GM12878 (cell line): ENCODE measurements at regions not wholly inside any gene's neighbourhood (a gene's known extent, or its start where the extent isn't known, plus 50 kb on each side); places are given as distances from the start of the nearest gene placed in this dataset.

Experiments used
- BCL3 ChIP-seq: IDR thresholded peaks from 2 replicates; pipeline ENCODE4 v1.6.1; 2011; ENCODE audit warnings: borderline replicate concordance, low read depth, mild to moderate bottlenecking, moderate library complexity, low read length; ENCODE audit not compliant: insufficient read depth, poor library complexity, severe bottlenecking
- BHLHE40 ChIP-seq, 2 experiments: fragments of 450-650 bp in 1 of 2; IDR thresholded peaks; 2 replicates each; pipeline ENCODE4 v1.6.1; 2011 to 2017; ENCODE audit warnings: low read depth in 2 of 2, borderline replicate concordance in 1 of 2, improper control_type of control experiment in 1 of 2, low read length in 1 of 2, mild to moderate bottlenecking in 1 of 2
- CBFB ChIP-seq: IDR thresholded peaks from 2 replicates; pipeline ENCODE4 v1.6.1; 2016; ENCODE audit warnings: antibody characterized with exemption, low read depth
- CTCF ChIP-seq, 3 experiments: IDR thresholded peaks in 2 of 3; conservative IDR thresholded peaks in 1 of 3; 2 replicates each; pipeline ENCODE4 v1.5.1; 2011; ENCODE audit warnings: low read depth in 3 of 3, low read length in 3 of 3, mild to moderate bottlenecking in 3 of 3, control low read depth in 2 of 3, moderate library complexity in 2 of 3, inconsistent platforms in 1 of 3, mixed read lengths in 1 of 3; ENCODE audit not compliant: control insufficient read depth in 2 of 3, insufficient read depth in 1 of 3; ENCODE audit errors: extremely low read depth in 1 of 3
- MTA2 ChIP-seq: fragments of 450-650 bp; IDR thresholded peaks from 2 replicates; pipeline ENCODE4 v1.6.1; 2016; ENCODE audit warnings: low read depth, mild to moderate bottlenecking, moderate library complexity
- POLR2A ChIP-seq: IDR thresholded peaks from 2 replicates; pipeline ENCODE4 v1.6.1; 2011; ENCODE audit warnings: low read depth, mild to moderate bottlenecking, low read length
- STAT1 ChIP-seq: fragments of 450-650 bp; conservative IDR thresholded peaks from 2 replicates; pipeline ENCODE4 v1.6.1; 2014; ENCODE audit warnings: antibody characterized with exemption, mild to moderate bottlenecking
- YY1 ChIP-seq: IDR thresholded peaks from 2 replicates; pipeline ENCODE4 v1.6.1; 2011; ENCODE audit warnings: low read depth, mild to moderate bottlenecking, low read length

DNA sequence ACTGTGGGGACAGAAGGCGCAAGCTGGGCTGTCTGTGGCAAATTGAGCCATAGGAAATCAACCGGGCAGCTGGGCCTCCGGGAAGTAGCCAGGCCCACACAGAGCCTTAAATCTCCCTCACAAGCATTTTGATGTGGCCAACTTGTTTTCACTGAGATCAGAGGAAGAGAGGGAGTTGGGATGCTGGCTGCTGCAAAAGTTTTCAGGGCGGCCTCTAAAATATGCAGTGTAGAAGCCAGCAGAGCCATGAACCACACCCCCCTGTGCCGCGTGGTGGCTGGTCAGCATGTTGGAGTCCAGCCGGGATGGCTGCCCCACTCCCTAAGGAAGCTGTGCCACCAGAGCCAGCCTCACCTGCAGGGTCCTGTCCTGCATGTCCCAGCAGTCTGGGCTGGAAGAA, 167.4 kb downstream of the CDC5L start:
- TF ChIP-seq BHLHE40 (IDR thresholded peaks at IDR 0.05; ENCODE audit: borderline replicate concordance in 1 of 2, low read depth in 2 of 2, low read length in 1 of 2) = no peak
- TF ChIP-seq CTCF (IDR thresholded peaks at IDR 0.05 in 2 of 3, conservative IDR thresholded peaks at IDR 0.05 in 1 of 3; ENCODE audit: control insufficient read depth in 2 of 3, extremely low read depth in 1 of 3, insufficient read depth in 1 of 3, low read depth in 3 of 3, low read length in 3 of 3) = no peak
- TF ChIP-seq MTA2 = no peak
- no peak for TF ChIP-seq YY1
- no peak for TF ChIP-seq CBFB
- no peak for TF ChIP-seq STAT1
- no peak for TF ChIP-seq BCL3
- no peak for TF ChIP-seq POLR2A
